ENCODE measurements at regions not wholly inside any gene's neighbourhood (a gene's known extent, or its start where the extent isn't known, plus 50 kb on each side); places are given as distances from the start of the nearest gene placed in this dataset.

GRCh38 chrX:7272346-7272745 is 124.4 kb upstream of the PUDP start:
- no peak for DNase-seq (ENCODE audit: low spot score)

- DNase-seq (ENCODE audit: low spot score), result no peak
Observed at GRCh38 chrX:7270933-7271332, 123.0 kb upstream of the PUDP start.

- DNase-seq (ENCODE audit: low spot score), result no peak
Observed at GRCh38 chrX:7269991-7270390, 122.0 kb upstream of the PUDP start.

- DNase-seq (ENCODE audit: low spot score), result no peak
Observed at GRCh38 chrX:7269589-7269988, 121.6 kb upstream of the PUDP start.

GRCh38 chrX:7266288-7266687 is 118.3 kb upstream of the PUDP start:
- no peak for DNase-seq (ENCODE audit: low spot score)

GRCh38 chrX:7264399-7264798 is 116.4 kb upstream of the PUDP start:
- DNase-seq (ENCODE audit: low spot score), result no peak

- DNase-seq (ENCODE audit: low spot score), result no peak
Observed at GRCh38 chrX:7263961-7264360, 116.0 kb upstream of the PUDP start.

GRCh38 chrX:7263330-7263729 is 115.4 kb upstream of the PUDP start:
- no peak for DNase-seq (ENCODE audit: low spot score)

- no peak for DNase-seq (ENCODE audit: low spot score)
Observed at GRCh38 chrX:7262551-7262950, 114.6 kb upstream of the PUDP start.

GRCh38 chrX:7261672-7262332 is 113.8 kb upstream of the PUDP start:
- DNase-seq (ENCODE audit: low spot score), result no peak

GRCh38 chrX:7254144-7254543 is 106.2 kb upstream of the PUDP start:
- DNase-seq (ENCODE audit: low spot score), result no peak

- no peak for DNase-seq (ENCODE audit: low spot score)
Observed at GRCh38 chrX:7253565-7253964, 105.6 kb upstream of the PUDP start.

GRCh38 chrX:7252013-7252610 is 104.2 kb upstream of the PUDP start:
- no peak for DNase-seq (ENCODE audit: low spot score)

- no peak for DNase-seq (ENCODE audit: low spot score)
Observed at GRCh38 chrX:7247346-7247745, 99.4 kb upstream of the PUDP start.

- DNase-seq (ENCODE audit: low spot score), result no peak
Observed at GRCh38 chrX:7244405-7244804, 96.5 kb upstream of the PUDP start.

- DNase-seq (ENCODE audit: low spot score), result no peak
Observed at GRCh38 chrX:7242613-7243012, 94.7 kb upstream of the PUDP start.

- DNase-seq (ENCODE audit: low spot score), result no peak
Observed at GRCh38 chrX:7240929-7241328, 93.0 kb upstream of the PUDP start.

- DNase-seq (ENCODE audit: low spot score), result no peak
Observed at GRCh38 chrX:7235071-7235470, 87.1 kb upstream of the PUDP start.

GRCh38 chrX:7233580-7234406 is 85.8 kb upstream of the PUDP start:
- DNase-seq (ENCODE audit: low spot score), result no peak

GRCh38 chrX:7228226-7228625 is 80.3 kb upstream of the PUDP start:
- DNase-seq (ENCODE audit: low spot score), result no peak

- DNase-seq (ENCODE audit: low spot score), result no peak
Observed at GRCh38 chrX:7225338-7225737, 77.4 kb upstream of the PUDP start.

GRCh38 chrX:7223271-7223670 is 75.3 kb upstream of the PUDP start:
- no peak for DNase-seq (ENCODE audit: low spot score)

- DNase-seq (ENCODE audit: low spot score), result no peak
Observed at GRCh38 chrX:7220121-7220520, 72.2 kb upstream of the PUDP start.
